ENCODE measurements at regions not wholly inside any gene's neighbourhood (a gene's known extent, or its start where the extent isn't known, plus 50 kb on each side); places are given as distances from the start of the nearest gene placed in this dataset.
A peak's percentile ranks its signal among the peaks of the same experiment; 100 is the strongest.

DNA sequence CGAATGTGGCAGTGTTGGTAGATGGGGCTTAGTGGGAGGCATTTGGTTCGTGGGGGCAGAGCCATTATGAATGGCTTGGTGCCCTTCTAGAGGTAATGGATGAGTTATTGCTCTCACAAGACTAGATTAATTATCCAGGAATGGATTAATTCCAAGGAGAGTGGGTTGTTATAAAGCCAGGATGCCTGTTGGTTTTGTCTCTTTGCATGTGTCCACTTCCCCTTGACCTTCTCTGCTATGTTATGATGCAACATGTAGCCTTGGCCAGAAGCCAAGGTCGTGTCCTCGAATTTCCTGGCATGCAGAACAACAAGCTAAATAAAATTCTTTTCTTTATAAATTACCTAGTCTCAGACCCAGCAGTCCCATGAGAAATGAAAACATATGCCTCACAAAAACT, 111.2 kb upstream of the PLS3 start:
- TF ChIP-seq, protein P1, sequence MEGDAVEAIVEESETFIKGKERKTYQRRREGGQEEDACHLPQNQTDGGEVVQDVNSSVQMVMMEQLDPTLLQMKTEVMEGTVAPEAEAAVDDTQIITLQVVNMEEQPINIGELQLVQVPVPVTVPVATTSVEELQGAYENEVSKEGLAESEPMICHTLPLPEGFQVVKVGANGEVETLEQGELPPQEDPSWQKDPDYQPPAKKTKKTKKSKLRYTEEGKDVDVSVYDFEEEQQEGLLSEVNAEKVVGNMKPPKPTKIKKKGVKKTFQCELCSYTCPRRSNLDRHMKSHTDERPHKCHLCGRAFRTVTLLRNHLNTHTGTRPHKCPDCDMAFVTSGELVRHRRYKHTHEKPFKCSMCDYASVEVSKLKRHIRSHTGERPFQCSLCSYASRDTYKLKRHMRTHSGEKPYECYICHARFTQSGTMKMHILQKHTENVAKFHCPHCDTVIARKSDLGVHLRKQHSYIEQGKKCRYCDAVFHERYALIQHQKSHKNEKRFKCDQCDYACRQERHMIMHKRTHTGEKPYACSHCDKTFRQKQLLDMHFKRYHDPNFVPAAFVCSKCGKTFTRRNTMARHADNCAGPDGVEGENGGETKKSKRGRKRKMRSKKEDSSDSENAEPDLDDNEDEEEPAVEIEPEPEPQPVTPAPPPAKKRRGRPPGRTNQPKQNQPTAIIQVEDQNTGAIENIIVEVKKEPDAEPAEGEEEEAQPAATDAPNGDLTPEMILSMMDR (conservative IDR thresholded peaks at IDR 0.05; ENCODE audit: low read depth, low read length) = no peak
- H3K4me3 ChIP-seq (ENCODE audit: low read depth, low read length) = no peak overlapping the region
- DNase-seq (ENCODE audit: low read depth) = peak; percentile 84

DNA sequence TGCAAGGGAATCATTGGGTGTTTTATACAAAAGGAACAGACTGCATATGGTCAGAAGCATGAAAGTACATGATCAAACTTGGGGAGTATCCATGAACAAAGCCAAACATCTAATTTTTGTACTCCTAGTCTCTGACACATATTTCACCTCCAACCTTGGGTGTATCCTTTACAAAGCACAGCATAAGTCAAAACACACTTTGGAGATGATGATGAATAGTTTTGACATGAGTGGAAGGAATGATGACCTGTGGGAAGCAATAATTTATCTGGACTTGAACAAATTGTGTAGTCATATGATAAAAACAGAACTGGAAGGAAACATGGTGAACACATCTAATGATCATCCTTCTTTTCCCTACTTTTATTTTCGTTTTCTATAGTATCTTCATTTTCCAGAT, 108.7 kb upstream of the PLS3 start:
- H3K4me3 ChIP-seq (ENCODE audit: low read depth, low read length) = no peak overlapping the region
- peak; percentile 59 for DNase-seq (ENCODE audit: low read depth)
- TF ChIP-seq, protein P1 (conservative IDR thresholded peaks at IDR 0.05; ENCODE audit: low read depth, low read length) = no peak

DNA sequence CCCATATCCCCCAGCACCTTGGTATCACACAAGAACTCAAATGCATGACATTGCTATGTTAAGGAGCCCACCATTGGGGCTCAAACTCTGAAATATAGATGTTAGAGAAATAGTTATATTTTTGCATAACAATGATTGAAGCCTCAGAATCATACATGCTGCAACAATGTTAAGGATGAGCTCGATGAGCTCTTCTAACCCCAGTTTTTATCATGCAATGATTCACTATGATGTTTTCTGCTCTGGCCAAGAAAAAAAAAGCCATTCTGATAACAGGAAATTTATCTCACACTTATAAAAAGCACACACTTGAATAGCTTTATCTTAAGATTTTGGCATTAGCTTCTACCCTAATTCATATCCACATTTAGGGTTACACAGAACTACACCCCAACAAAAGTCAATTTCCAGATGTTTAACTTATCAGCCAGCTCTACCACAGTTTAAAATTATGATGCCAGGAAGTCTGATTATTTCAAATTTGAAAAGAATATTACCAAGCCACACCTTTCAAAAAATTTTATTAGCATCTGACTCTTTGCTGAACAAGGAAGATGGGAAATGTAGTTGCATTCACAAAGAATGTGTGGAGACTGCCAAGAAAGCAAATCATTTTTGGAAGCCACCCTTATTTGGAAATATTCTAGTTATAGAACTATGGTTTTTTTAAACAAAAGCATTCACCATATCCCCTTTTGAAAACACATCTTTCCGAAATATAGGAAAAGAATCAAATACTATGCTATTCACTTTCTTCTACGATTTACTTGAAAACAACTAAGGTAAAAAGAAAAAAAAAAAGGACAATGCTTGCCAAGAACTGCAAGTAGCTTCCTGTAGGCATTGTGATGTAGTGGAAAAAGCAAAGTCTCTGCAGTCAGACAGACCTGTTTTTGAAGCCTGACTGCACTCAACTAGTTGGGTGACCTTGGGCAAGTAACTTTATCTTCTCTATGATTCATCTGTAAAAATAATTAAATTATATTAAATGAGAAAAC, 100.8 kb upstream of the PLS3 start:
- TF ChIP-seq, protein P1 (conservative IDR thresholded peaks at IDR 0.05; ENCODE audit: low read depth, low read length) = no peak
- DNase-seq (ENCODE audit: low read depth) = peak; percentile 74

DNA sequence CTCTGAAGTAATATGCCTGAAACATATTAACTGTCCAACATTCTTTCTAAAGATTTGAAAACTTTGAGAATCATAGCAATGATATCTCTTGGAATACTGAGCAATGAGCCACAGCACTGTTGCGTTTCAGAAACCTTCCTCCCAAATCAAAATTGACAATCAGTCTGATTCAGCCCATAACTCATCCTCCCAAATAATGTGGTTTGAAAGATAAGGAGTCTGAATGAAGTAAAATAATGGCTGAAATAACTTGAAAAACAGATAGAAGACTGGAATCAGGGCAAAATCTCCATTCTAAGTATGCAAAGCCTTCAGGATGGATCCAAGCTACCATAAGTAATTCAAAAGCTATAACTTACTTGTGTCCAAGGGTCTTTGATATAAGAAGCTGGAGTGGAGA, 98.6 kb upstream of the PLS3 start:
- TF ChIP-seq, protein P1 (conservative IDR thresholded peaks at IDR 0.05; ENCODE audit: low read depth, low read length) = no peak
- DNase-seq (ENCODE audit: low read depth) = no peak
- no peak overlapping the region for H3K4me3 ChIP-seq (ENCODE audit: low read depth, low read length)

More for the DNA sequence above, 100.8 kb upstream of the PLS3 start:
- H3K4me3 ChIP-seq (ENCODE audit: low read depth, low read length) = no peak overlapping the region

DNA sequence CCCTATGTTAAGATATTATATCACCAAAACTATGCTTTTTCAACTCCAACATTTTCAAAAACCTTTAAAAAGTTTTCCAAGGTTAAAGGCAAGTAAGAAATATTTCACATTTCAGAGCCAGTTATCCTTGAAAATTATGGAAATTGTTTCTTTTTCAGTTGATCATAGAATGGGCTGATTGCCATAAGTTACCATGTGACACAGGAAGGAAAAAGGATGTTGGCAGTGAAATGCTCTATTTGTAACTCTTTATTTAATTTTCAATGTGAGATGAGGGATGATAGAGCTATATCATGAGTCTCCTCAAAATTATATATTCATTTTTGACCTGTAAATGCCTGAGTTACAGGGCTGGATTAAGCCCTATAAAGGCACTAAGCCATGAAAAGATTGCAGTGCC, 93.0 kb upstream of the PLS3 start:
- no peak overlapping the region for H3K4me3 ChIP-seq (ENCODE audit: low read depth, low read length)
- no peak for DNase-seq (ENCODE audit: low read depth)
- TF ChIP-seq, protein P1 (conservative IDR thresholded peaks at IDR 0.05; ENCODE audit: low read depth, low read length) = no peak

DNA sequence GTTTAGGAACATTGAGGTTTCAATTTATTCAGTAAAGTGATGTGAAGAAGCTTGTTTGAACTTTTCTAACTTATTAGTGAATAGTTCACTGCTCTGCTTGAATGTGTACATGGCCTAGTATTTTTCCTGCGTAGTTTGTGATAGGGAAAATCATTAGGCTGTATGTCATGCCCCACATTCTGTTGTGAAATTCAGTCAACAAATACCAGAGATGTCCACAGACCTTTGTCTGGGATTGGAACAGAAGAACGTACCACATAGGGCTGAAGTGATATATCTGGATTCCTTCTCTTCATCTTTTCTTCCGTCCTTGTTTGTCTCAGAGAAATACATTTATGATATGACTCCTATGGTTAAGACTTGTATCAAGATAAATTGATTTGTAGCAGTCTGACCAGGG, 88.8 kb upstream of the PLS3 start:
- H3K4me3 ChIP-seq (ENCODE audit: low read depth, low read length) = no peak overlapping the region
- TF ChIP-seq, protein P1 (conservative IDR thresholded peaks at IDR 0.05; ENCODE audit: low read depth, low read length) = no peak
- no peak for DNase-seq (ENCODE audit: low read depth)

DNA sequence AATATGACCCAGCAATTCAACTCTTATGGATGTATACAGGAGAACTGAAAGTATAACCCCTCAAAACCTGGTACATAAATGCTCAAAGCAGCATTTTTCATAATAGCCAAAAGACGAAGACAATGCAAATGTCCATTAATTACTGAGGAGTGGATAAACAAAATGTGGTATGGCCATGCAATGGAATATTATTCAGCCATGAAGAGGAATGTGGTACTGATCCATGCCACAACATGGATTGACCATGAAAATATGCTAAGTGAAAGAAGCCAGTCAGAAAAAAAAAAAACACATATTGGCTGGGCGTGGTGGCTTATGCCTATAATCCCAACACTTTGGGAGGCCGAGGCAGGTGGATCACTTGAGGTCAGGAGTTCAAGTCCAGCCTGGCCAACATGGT, 74.5 kb upstream of the PLS3 start:
- TF ChIP-seq, protein P1 (conservative IDR thresholded peaks at IDR 0.05; ENCODE audit: low read depth, low read length) = no peak
- DNase-seq (ENCODE audit: low read depth) = no peak
- H3K4me3 ChIP-seq (ENCODE audit: low read depth, low read length) = no peak overlapping the region

All from choroid plexus epithelial cell (primary cell).